CD4-positive, alpha-beta memory T cell (primary cell): ENCODE measurements at regions not wholly inside any gene's neighbourhood (a gene's known extent, or its start where the extent isn't known, plus 50 kb on each side); places are given as distances from the start of the nearest gene placed in this dataset.

Source experiments
- CTCF ChIA-PET: fragments of 350-600 bp; sonication (Branson Sonifier 250); formaldehyde crosslinking; loops from one replicate; lab custom pipeline; 2021; ENCODE audit warnings: inconsistent platforms; ENCODE audit not compliant: partially characterized antibody; lab: Charles Lee
- POLR2A ChIA-PET: fragments of 350-600 bp; sonication (Branson Sonifier 250); formaldehyde crosslinking; loops from one replicate; lab custom pipeline; 2021; ENCODE audit not compliant: partially characterized antibody; lab: Charles Lee
- DNase-seq, 5 donors: peaks; one replicate each; pipeline versions ENCODE4 v3.0.0 to v3.0.0-alpha.2; 2020 to 2022; ENCODE audit warnings: mixed read lengths in 1 of 5
- H3K27ac ChIP-seq: one replicate; pipeline ENCODE4 v1.7.0; 2013; ENCODE audit warnings: low read depth, low read length
- H3K27me3 ChIP-seq: 2 replicates; pipeline ENCODE4 v1.7.0; 2013; ENCODE audit warnings: mild to moderate bottlenecking, low read length, moderate library complexity; ENCODE audit not compliant: insufficient read depth
- H3K36me3 ChIP-seq: 2 replicates; pipeline ENCODE4 v1.7.0; 2013; ENCODE audit warnings: mild to moderate bottlenecking, low read length, moderate library complexity; ENCODE audit not compliant: insufficient read depth
- H3K4me1 ChIP-seq: 2 replicates; pipeline ENCODE4 v1.7.0; 2013; ENCODE audit warnings: mild to moderate bottlenecking, low read length, moderate library complexity; ENCODE audit not compliant: insufficient read depth
- H3K4me3 ChIP-seq, 2 donors: one replicate each; pipeline ENCODE4 v1.7.0; 2013; ENCODE audit warnings: low read length in 2 of 2, mild to moderate bottlenecking in 1 of 2
- H3K9me3 ChIP-seq, 2 donors: one replicate each; pipeline ENCODE4 v1.7.0; 2013; ENCODE audit warnings: low read length in 2 of 2, control low read depth in 1 of 2; ENCODE audit not compliant: control insufficient read depth in 1 of 2
- H3K27ac Mint-ChIP-seq, 7 donors: one replicate each; pipeline ENCODE4 v1.8.0; 2020 to 2021; ENCODE audit warnings: mixed read lengths in 7 of 7, mild to moderate bottlenecking in 6 of 7, inconsistent platforms in 3 of 7, moderate library complexity in 3 of 7
- H3K27me3 Mint-ChIP-seq, 2 donors: one replicate each; pipeline ENCODE4 v1.8.0; 2020 to 2021; ENCODE audit warnings: mixed read lengths in 2 of 2
- H3K36me3 Mint-ChIP-seq, 2 donors: one replicate each; pipeline ENCODE4 v1.8.0; 2020 to 2021; ENCODE audit warnings: mixed read lengths in 2 of 2, inconsistent platforms in 1 of 2, mild to moderate bottlenecking in 1 of 2
- H3K4me1 Mint-ChIP-seq, 4 donors: one replicate each; pipeline ENCODE4 v1.8.0; 2020 to 2021; ENCODE audit warnings: mixed read lengths in 4 of 4, mild to moderate bottlenecking in 1 of 4
- H3K4me3 Mint-ChIP-seq, 8 donors: one replicate each; pipeline ENCODE4 v1.8.0; 2020 to 2021; ENCODE audit warnings: mixed read lengths in 8 of 8, mild to moderate bottlenecking in 7 of 8, moderate library complexity in 6 of 8, inconsistent platforms in 3 of 8
- H3K9me3 Mint-ChIP-seq, 8 donors: one replicate each; pipeline ENCODE4 v1.8.0; 2020 to 2021; ENCODE audit warnings: mixed read lengths in 8 of 8, mild to moderate bottlenecking in 5 of 8, inconsistent platforms in 3 of 8, moderate library complexity in 1 of 8
- intact Hi-C: fragments of 100-400 bp; cut with micrococcal nuclease; formaldehyde crosslinking; loops from one replicate; pipeline ENCODE4 v1.15.1; 2023

- H3K4me3 ChIP-seq, result no peak overlapping the region
- H3K36me3 Mint-ChIP-seq, result no peaks in the 10 kb centered on the region
- no peaks in the 10 kb centered on the region for H3K4me1 Mint-ChIP-seq
- H3K27ac Mint-ChIP-seq, result no peak overlapping the region
- H3K36me3 ChIP-seq, result no peaks in the 10 kb centered on the region
- no peaks in the 10 kb centered on the region for H3K27me3 Mint-ChIP-seq
- H3K4me3 Mint-ChIP-seq, result no peak overlapping the region
- intact Hi-C loops, result no loop called here
- H3K9me3 Mint-ChIP-seq, result peaks cover 6 to 33% (median 19%) of the 10 kb centered on the region in 8 donors
- no peak overlapping the region for H3K27ac ChIP-seq
- no peak for DNase-seq
- no peaks in the 10 kb centered on the region for H3K4me1 ChIP-seq
- H3K27me3 ChIP-seq, result no peaks in the 10 kb centered on the region
- ChIA-PET CTCF (no interaction called here), POLR2A (no interaction called here)
- H3K9me3 ChIP-seq, result no peaks in the 10 kb centered on the region
These were observed 182.6 kb upstream of the TYRP1 start for GRCh38 chr9:12510551-12510950.

DNA sequence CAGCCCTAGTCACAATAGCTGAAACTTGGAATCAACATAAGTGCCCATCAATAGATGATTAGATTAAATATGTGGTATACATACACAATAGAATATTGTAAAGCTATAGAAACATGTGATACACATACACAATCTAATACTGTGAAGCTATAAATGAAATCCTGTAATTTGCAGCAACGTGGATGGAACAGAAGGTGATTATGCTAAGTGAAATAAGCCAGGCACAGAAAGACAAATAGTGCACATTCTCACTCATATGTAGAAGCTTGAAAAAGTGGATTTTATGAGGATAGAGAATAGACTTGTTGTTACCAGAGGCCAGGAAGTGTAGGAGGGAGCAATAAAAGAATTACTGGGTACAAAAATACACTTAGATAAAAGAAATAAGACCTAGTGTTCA, 181.5 kb upstream of the TYRP1 start:
- H3K4me3 Mint-ChIP-seq, result no peak overlapping the region
- H3K9me3 ChIP-seq, result no peaks in the 10 kb centered on the region
- H3K36me3 Mint-ChIP-seq, result no peaks in the 10 kb centered on the region
- H3K27ac ChIP-seq, result no peak overlapping the region
- ChIA-PET CTCF (interaction anchor here (1.4 kb wide), 1 partner anchor 15 kb away, joined by 3 read pairs; no protein-coding TSS in a partner anchor), POLR2A (no interaction called here)
- intact Hi-C loops, result no loop called here
- H3K4me1 Mint-ChIP-seq, result no peaks in the 10 kb centered on the region
- no peaks in the 10 kb centered on the region for H3K36me3 ChIP-seq
- no peak overlapping the region for H3K4me3 ChIP-seq
- no peaks in the 10 kb centered on the region for H3K27me3 Mint-ChIP-seq
- DNase-seq, result no peak
- H3K4me1 ChIP-seq, result no peaks in the 10 kb centered on the region
- H3K9me3 Mint-ChIP-seq, result peaks cover 6 to 23% (median 11%) of the 10 kb centered on the region in 8 donors
- H3K27me3 ChIP-seq, result no peaks in the 10 kb centered on the region
- H3K27ac Mint-ChIP-seq, result no peak overlapping the region

DNA sequence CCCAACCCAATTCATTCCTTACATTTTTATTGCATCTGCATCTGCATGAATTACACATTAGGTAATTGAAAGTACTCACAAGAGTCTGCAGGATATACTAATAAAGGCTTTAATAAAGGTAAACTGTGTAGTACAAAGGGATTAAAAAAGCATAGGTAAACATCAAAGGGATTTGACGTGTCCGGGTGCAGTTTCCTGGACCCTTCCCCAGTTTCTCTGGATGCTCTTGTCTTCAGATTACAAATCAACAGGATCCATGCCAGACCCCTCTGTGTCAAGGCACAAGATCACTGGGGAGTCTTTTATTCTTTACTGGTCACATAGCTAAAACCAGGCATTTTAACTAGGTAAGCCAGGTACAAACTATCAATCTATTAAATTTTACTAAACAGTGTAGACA, 177.2 kb upstream of the TYRP1 start:
- DNase-seq, result no peak
- Histone ChIP-seq H3K9me3 (no peaks in the 10 kb centered on the region), H3K27me3 (no peaks in the 10 kb centered on the region), H3K27ac (no peak overlapping the region), H3K4me1 (no peaks in the 10 kb centered on the region), H3K36me3 (no peaks in the 10 kb centered on the region), H3K4me3 (no peak overlapping the region)
- Mint-ChIP-seq H3K4me1 (no peaks in the 10 kb centered on the region), H3K27ac (no peak overlapping the region), H3K4me3 (no peak overlapping the region), H3K27me3 (no peaks in the 10 kb centered on the region), H3K9me3 (peaks cover 2 to 18% (median 5%) of the 10 kb centered on the region in 8 donors), H3K36me3 (no peaks in the 10 kb centered on the region)
- CTCF ChIA-PET, result no interaction called here
- POLR2A ChIA-PET, result no interaction called here
- intact Hi-C loops, result no loop called here

DNA sequence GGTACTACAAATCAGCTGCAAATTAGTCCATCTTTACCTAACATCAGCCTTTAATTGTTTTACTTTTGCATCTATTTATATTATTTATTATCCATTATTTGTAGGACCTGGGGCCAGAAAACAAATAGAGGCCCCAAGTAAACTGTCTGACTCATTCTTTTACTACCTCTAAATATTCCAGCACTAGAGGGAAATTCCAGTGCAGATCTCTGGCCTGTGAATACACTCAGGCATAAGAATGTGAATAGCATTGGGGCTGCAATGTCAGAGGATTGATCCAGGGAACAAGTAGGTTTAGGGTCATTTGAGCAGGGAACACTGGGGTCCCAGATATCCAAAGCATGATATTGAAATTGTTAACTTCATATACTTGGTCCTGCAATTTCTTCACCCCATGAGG, 176.6 kb upstream of the TYRP1 start:
- CTCF ChIA-PET, result no interaction called here

GRCh38 chr9:12538842-12539579, 154.2 kb upstream of the TYRP1 start:
- intact Hi-C loops, result no loop called here

More for the DNA sequence above, 176.6 kb upstream of the TYRP1 start:
- Mint-ChIP-seq H3K4me3 (no peak overlapping the region), H3K36me3 (no peaks in the 10 kb centered on the region), H3K27ac (no peak overlapping the region), H3K27me3 (no peaks in the 10 kb centered on the region), H3K9me3 (peaks cover 2 to 18% (median 5%) of the 10 kb centered on the region in 8 donors), H3K4me1 (no peaks in the 10 kb centered on the region)
- no peaks in the 10 kb centered on the region for H3K27me3 ChIP-seq
- H3K4me1 ChIP-seq, result no peaks in the 10 kb centered on the region
- H3K4me3 ChIP-seq, result no peak overlapping the region
- no peaks in the 10 kb centered on the region for H3K9me3 ChIP-seq
- no peaks in the 10 kb centered on the region for H3K36me3 ChIP-seq
- intact Hi-C loops, result no loop called here
- POLR2A ChIA-PET, result no interaction called here
- no peak overlapping the region for H3K27ac ChIP-seq
- DNase-seq, result no peak

GRCh38 chr9:12539580-12539975, 153.6 kb upstream of the TYRP1 start:
- peaks cover 10 to 33% (median 20%) of the 10 kb centered on the region in 8 donors for H3K9me3 Mint-ChIP-seq
- no peaks in the 10 kb centered on the region for H3K36me3 Mint-ChIP-seq
- H3K4me3 Mint-ChIP-seq, result no peak overlapping the region
- Histone ChIP-seq H3K4me3 (no peak overlapping the region), H3K27ac (no peak overlapping the region), H3K36me3 (no peaks in the 10 kb centered on the region), H3K9me3 (peaks cover 0 to 2% of the 10 kb centered on the region in 2 donors), H3K27me3 (no peaks in the 10 kb centered on the region), H3K4me1 (no peaks in the 10 kb centered on the region)
- no peaks in the 10 kb centered on the region for H3K4me1 Mint-ChIP-seq
- CTCF ChIA-PET, result no interaction called here
- no peak overlapping the region for H3K27ac Mint-ChIP-seq
- POLR2A ChIA-PET, result no interaction called here
- DNase-seq, result no peak
- intact Hi-C loops, result no loop called here
- no peaks in the 10 kb centered on the region for H3K27me3 Mint-ChIP-seq

More at GRCh38 chr9:12538842-12539579, 154.2 kb upstream of the TYRP1 start:
- H3K27me3 ChIP-seq, result no peaks in the 10 kb centered on the region
- Mint-ChIP-seq H3K27me3 (no peaks in the 10 kb centered on the region), H3K36me3 (no peaks in the 10 kb centered on the region), H3K9me3 (peaks cover 10 to 32% (median 21%) of the 10 kb centered on the region in 8 donors), H3K27ac (no peak overlapping the region), H3K4me1 (no peaks in the 10 kb centered on the region), H3K4me3 (no peak overlapping the region)
- no peak for DNase-seq
- CTCF ChIA-PET, result no interaction called here
- no peaks in the 10 kb centered on the region for H3K36me3 ChIP-seq
- H3K4me3 ChIP-seq, result no peak overlapping the region
- POLR2A ChIA-PET, result no interaction called here
- H3K27ac ChIP-seq, result no peak overlapping the region
- no peaks in the 10 kb centered on the region for H3K4me1 ChIP-seq
- peaks cover 0 to 2% of the 10 kb centered on the region in 2 donors for H3K9me3 ChIP-seq

GRCh38 chr9:12544700-12545099, 148.5 kb upstream of the TYRP1 start:
- ChIA-PET CTCF (no interaction called here), POLR2A (no interaction called here)
- Histone ChIP-seq H3K4me1 (no peaks in the 10 kb centered on the region), H3K27me3 (no peaks in the 10 kb centered on the region), H3K27ac (no peak overlapping the region), H3K36me3 (no peaks in the 10 kb centered on the region), H3K9me3 (peaks cover 0 to 2% of the 10 kb centered on the region in 2 donors), H3K4me3 (no peak overlapping the region)
- no peaks in the 10 kb centered on the region for H3K27me3 Mint-ChIP-seq
- no peak for DNase-seq
- intact Hi-C loops, result no loop called here
- H3K4me1 Mint-ChIP-seq, result no peaks in the 10 kb centered on the region
- peaks cover 6 to 31% (median 13%) of the 10 kb centered on the region in 8 donors for H3K9me3 Mint-ChIP-seq
- H3K36me3 Mint-ChIP-seq, result no peaks in the 10 kb centered on the region
- H3K4me3 Mint-ChIP-seq, result no peak overlapping the region
- no peak overlapping the region for H3K27ac Mint-ChIP-seq
